CD4-positive, alpha-beta T cell (primary cell): ENCODE measurements at regions not wholly inside any gene's neighbourhood (a gene's known extent, or its start where the extent isn't known, plus 50 kb on each side); places are given as distances from the start of the nearest gene placed in this dataset.

Experiments
- ATAC-seq: fragments of 200-7000 bp; cut with Tn5 transposase; one replicate; pipeline ENCODE4 v1.10.0; 2022; ENCODE audit warnings: mild to moderate bottlenecking; ENCODE audit not compliant: poor library complexity
- CTCF ChIA-PET: fragments of 350-600 bp; sonication (Branson Sonifier 250); formaldehyde crosslinking; loops from one replicate; lab custom pipeline; 2021; ENCODE audit warnings: antibody characterized with exemption, inconsistent platforms; lab: Charles Lee
- POLR2A ChIA-PET: fragments of 350-600 bp; sonication (Branson Sonifier 250); formaldehyde crosslinking; loops from one replicate; lab custom pipeline; 2021; ENCODE audit warnings: antibody characterized with exemption, inconsistent platforms; lab: Charles Lee
- DNase-seq, 14 experiments: peaks; one replicate each; pipeline ENCODE4 v3.0.0-alpha.2; 2013 to 2020; ENCODE audit warnings: mixed read lengths in 2 of 14
- H3K27ac ChIP-seq, 2 donors: one replicate each; pipeline versions ENCODE4 v1.5.1 to v1.7.0; 2013; ENCODE audit warnings: low read length in 2 of 2, low read depth in 1 of 2, mild to moderate bottlenecking in 1 of 2
- H3K27me3 ChIP-seq, 2 experiments: 1 replicate in 1 of 2; 2 replicates in 1 of 2; pipeline versions ENCODE4 v1.6.1 to v1.7.0; 2013; ENCODE audit warnings: low read length in 2 of 2, control low read depth in 1 of 2, mild to moderate bottlenecking in 1 of 2, moderate library complexity in 1 of 2; ENCODE audit not compliant: insufficient read depth in 2 of 2, control insufficient read depth in 1 of 2
- H3K36me3 ChIP-seq: one replicate; pipeline ENCODE4 v1.6.1; 2013; ENCODE audit warnings: low read length, control low read depth; ENCODE audit not compliant: insufficient read depth
- H3K4me1 ChIP-seq: one replicate; pipeline ENCODE4 v1.6.1; 2013; ENCODE audit warnings: low read length, control low read depth; ENCODE audit not compliant: insufficient read depth
- H3K4me3 ChIP-seq: one replicate; pipeline ENCODE4 v1.5.1; 2013; ENCODE audit warnings: mild to moderate bottlenecking, low read length, moderate library complexity
- H3K9me3 ChIP-seq, 2 experiments: 1 replicate in 1 of 2; 2 replicates in 1 of 2; pipeline versions ENCODE4 v1.6.1 to v1.7.0; 2013; ENCODE audit warnings: low read length in 2 of 2, mild to moderate bottlenecking in 2 of 2, control low read depth in 1 of 2, moderate library complexity in 1 of 2; ENCODE audit not compliant: control insufficient read depth in 1 of 2, insufficient read depth in 1 of 2
- H3K27ac Mint-ChIP-seq: one replicate; pipeline ENCODE4 v1.8.0; 2020; ENCODE audit warnings: mixed read lengths
- H3K27me3 Mint-ChIP-seq: one replicate; pipeline ENCODE4 v1.8.0; 2021; ENCODE audit warnings: mixed read lengths
- H3K36me3 Mint-ChIP-seq: one replicate; pipeline ENCODE4 v1.8.0; 2021; ENCODE audit warnings: low read depth, mixed read lengths
- H3K4me1 Mint-ChIP-seq: one replicate; pipeline ENCODE4 v1.8.0; 2021; ENCODE audit warnings: low read depth, mixed read lengths
- H3K4me3 Mint-ChIP-seq: one replicate; pipeline ENCODE4 v1.8.0; 2020; ENCODE audit warnings: mild to moderate bottlenecking, mixed read lengths
- H3K9me3 Mint-ChIP-seq: one replicate; pipeline ENCODE4 v1.8.0; 2020; ENCODE audit warnings: mixed read lengths
- CTCF ChIP-seq: fragments of 200-600 bp; IDR thresholded peaks from one replicate; pipeline ENCODE4 v1.8.0; 2022; ENCODE audit warnings: antibody characterized with exemption, mild to moderate bottlenecking
- intact Hi-C, 2 experiments: fragments of 100-400 bp; cut with DNase I in 1 of 2; cut with micrococcal nuclease in 1 of 2; formaldehyde crosslinking; loops; one replicate each; pipeline versions ENCODE4 v1.15.1 to v1.9.0; 2023 to 2025; cut with DNase I, micrococcal nuclease

- H3K4me3 Mint-ChIP-seq, result no peak overlapping the region
- no peaks in the 10 kb centered on the region for H3K9me3 Mint-ChIP-seq
- no peaks in the 10 kb centered on the region for H3K27me3 Mint-ChIP-seq
- no peaks in the 10 kb centered on the region for H3K36me3 Mint-ChIP-seq
- H3K4me3 ChIP-seq, result no peak overlapping the region
- no peaks in the 10 kb centered on the region for H3K27me3 ChIP-seq
- no peak for TF ChIP-seq CTCF
- peaks cover 0 to 11% of the 10 kb centered on the region in 2 experiments for H3K9me3 ChIP-seq
- no peak overlapping the region for H3K27ac Mint-ChIP-seq
- H3K4me1 Mint-ChIP-seq, result no peaks in the 10 kb centered on the region
- H3K27ac ChIP-seq, result no peak overlapping the region
- H3K36me3 ChIP-seq, result no peaks in the 10 kb centered on the region
- no peaks in the 10 kb centered on the region for H3K4me1 ChIP-seq
- ChIA-PET POLR2A (no interaction called here), CTCF (no interaction called here)
- intact Hi-C loops, result no loop called here
- DNase-seq (no peak), ATAC-seq (no peak)
These were observed 189.5 kb upstream of the DNAJC19 start for GRCh38 chr3:181178991-181179390.

- Histone ChIP-seq H3K4me1 (no peaks in the 10 kb centered on the region), H3K36me3 (no peaks in the 10 kb centered on the region), H3K27ac (no peak overlapping the region), H3K27me3 (no peaks in the 10 kb centered on the region), H3K9me3 (no peaks in the 10 kb centered on the region), H3K4me3 (no peak overlapping the region)
- POLR2A ChIA-PET, result no interaction called here
- CTCF ChIA-PET, result no interaction called here
- no peak overlapping the region for H3K4me3 Mint-ChIP-seq
- TF ChIP-seq CTCF, result peak; percentile 13
- H3K36me3 Mint-ChIP-seq, result no peaks in the 10 kb centered on the region
- intact Hi-C loops, result no loop called here
- H3K9me3 Mint-ChIP-seq, result no peaks in the 10 kb centered on the region
- ATAC-seq (no peak), DNase-seq (peak in 9 of 14 experiments; percentile 1 to 32 (median 15))
- peaks cover 9% of the 10 kb centered on the region for H3K27me3 Mint-ChIP-seq
- no peaks in the 10 kb centered on the region for H3K4me1 Mint-ChIP-seq
- no peak overlapping the region for H3K27ac Mint-ChIP-seq
These were observed 187.1 kb upstream of the DNAJC19 start for GRCh38 chr3:181176601-181177000.

GRCh38 chr3:181174676-181175233 is 185.2 kb upstream of the DNAJC19 start:
- no peaks in the 10 kb centered on the region for H3K27me3 ChIP-seq
- Mint-ChIP-seq H3K9me3 (no peaks in the 10 kb centered on the region), H3K4me1 (no peaks in the 10 kb centered on the region), H3K27ac (no peak overlapping the region), H3K36me3 (no peaks in the 10 kb centered on the region), H3K27me3 (peaks cover 9% of the 10 kb centered on the region), H3K4me3 (no peak overlapping the region)
- no peaks in the 10 kb centered on the region for H3K36me3 ChIP-seq
- POLR2A ChIA-PET, result no interaction called here
- intact Hi-C loops, result no loop called here
- no peak overlapping the region for H3K27ac ChIP-seq
- no peak for ATAC-seq
- no peaks in the 10 kb centered on the region for H3K4me1 ChIP-seq
- CTCF ChIA-PET, result no interaction called here
- TF ChIP-seq CTCF, result no peak
- no peak overlapping the region for H3K4me3 ChIP-seq
- H3K9me3 ChIP-seq, result no peaks in the 10 kb centered on the region
- DNase-seq, result no peak
